ENCODE measurements at regions not wholly inside any gene's neighbourhood (a gene's known extent, or its start where the extent isn't known, plus 50 kb on each side); places are given as distances from the start of the nearest gene placed in this dataset.

DNA sequence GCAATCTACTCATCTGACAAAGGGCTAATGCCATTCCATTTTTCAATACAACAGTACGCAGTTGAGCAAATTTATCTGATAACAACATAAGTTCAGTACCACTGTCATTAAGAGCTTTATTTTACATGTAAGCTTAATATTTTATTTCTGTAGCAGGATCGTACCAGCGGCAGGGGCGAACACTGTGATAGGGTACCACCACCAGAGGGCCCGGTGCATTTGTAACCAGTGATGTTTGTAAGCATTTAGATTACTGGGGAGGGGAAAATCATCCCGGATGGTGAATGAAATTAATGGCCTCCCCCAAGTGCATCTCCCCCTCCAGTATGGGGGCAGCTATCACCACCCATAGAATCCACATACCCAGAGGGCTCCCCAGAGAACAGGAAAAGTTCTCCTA is 179.0 kb downstream of the ADGRA3 start:
- ATAC-seq: no peak
- intact Hi-C loops (cut with DNase I): no loop called here

GRCh38 chr4:22334155-22334554 is 181.7 kb downstream of the ADGRA3 start:
- no peak for ATAC-seq
- DNase-seq: no peak
- intact Hi-C loops (cut with DNase I): no loop called here

More for the DNA sequence above, 179.0 kb downstream of the ADGRA3 start:
- no peak for DNase-seq

DNA sequence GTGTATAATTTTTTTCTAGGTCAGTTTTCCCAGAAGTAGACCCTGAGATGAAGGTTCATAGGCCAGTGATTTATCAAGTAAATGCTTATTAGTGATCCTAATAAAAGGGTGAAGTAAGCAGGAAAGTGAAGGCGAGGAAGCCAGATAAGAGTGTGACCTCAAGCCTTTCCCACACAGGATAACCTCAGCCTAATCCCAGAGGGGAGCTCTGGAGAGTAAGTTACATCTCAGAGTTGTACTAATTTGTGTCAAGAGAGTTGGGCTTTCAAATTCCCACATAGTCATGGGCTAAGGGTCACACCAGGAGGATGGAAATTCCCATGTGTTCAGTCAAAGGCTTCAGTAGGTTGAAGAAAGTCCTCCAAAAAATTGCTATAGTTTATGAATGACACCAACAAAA is 191.4 kb downstream of the ADGRA3 start:
- DNase-seq (no peak), ATAC-seq (no peak)
- intact Hi-C loops (cut with DNase I): no loop called here

GRCh38 chr4:22323691-22324090 is 192.2 kb downstream of the ADGRA3 start:
- intact Hi-C loops (cut with DNase I): no loop called here
- no peak for DNase-seq
- ATAC-seq: no peak

GRCh38 chr4:22322996-22323395 is 192.9 kb downstream of the ADGRA3 start:
- DNase-seq (no peak), ATAC-seq (no peak)
- intact Hi-C loops (cut with DNase I): no loop called here

GRCh38 chr4:22315628-22316027 is 200.2 kb downstream of the ADGRA3 start:
- intact Hi-C loops (cut with DNase I): no loop called here
- no peak for ATAC-seq

DNA sequence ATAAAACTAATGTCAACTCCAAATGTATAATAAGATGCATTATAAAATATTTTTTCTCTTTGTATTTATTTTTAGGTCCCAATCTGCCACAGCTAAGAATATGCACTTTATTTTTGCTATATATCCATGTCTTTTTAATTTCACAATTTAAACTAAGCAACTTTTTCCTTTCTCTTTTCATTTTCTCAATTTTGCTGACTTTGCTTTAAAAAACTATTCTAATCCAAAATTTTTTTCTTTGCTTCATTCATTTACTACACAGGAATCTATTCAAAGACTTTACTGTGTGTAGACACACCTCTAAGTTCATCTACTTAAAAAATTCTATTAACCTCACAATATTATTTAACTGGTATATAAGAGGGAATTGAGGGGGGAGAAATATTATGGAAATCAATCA is 201.9 kb downstream of the ADGRA3 start:
- intact Hi-C loops (cut with DNase I): no loop called here

More at GRCh38 chr4:22315628-22316027, 200.2 kb downstream of the ADGRA3 start:
- DNase-seq: no peak

GRCh38 chr4:22312113-22312512 is 203.8 kb downstream of the ADGRA3 start:
- ATAC-seq (no peak), DNase-seq (no peak)
- intact Hi-C loops (cut with DNase I): no loop called here

More for the DNA sequence above, 201.9 kb downstream of the ADGRA3 start:
- ATAC-seq (no peak), DNase-seq (no peak)

- intact Hi-C loops (cut with DNase I): no loop called here
- ATAC-seq (no peak), DNase-seq (no peak)
Measured at GRCh38 chr4:22301253-22301652, 214.6 kb downstream of the ADGRA3 start.

DNA sequence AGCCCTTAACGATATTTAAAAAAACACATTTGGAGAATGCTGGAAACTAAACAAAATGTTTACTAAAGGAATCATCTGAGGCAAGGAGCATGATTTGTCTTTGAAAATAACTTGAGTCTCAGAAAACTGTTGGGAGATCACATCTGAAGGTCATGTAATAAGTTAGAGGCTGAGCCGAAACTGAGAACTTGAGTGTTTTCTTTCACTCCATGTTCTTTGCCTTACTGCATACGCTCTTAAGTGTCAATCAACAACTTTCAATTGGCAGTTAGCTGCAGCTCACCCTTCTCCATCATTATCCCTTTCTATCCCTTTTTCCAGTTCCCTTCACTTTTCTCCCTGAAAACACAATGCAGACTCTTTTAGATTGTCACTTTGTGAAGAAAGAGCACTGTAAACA is 216.2 kb downstream of the ADGRA3 start:
- ATAC-seq (no peak), DNase-seq (no peak)
- intact Hi-C loops (cut with DNase I): no loop called here

GRCh38 chr4:22287631-22288030 is 228.2 kb downstream of the ADGRA3 start:
- DNase-seq (no peak), ATAC-seq (no peak)
- intact Hi-C loops (cut with DNase I): no loop called here

GRCh38 chr4:22268350-22269025 is 247.4 kb downstream of the ADGRA3 start:
- no peak for ATAC-seq
- intact Hi-C loops (cut with DNase I): no loop called here

GRCh38 chr4:22264261-22264660 is 251.6 kb downstream of the ADGRA3 start:
- intact Hi-C loops (cut with DNase I): no loop called here
- ATAC-seq: no peak
- DNase-seq: no peak

More at GRCh38 chr4:22268350-22269025, 247.4 kb downstream of the ADGRA3 start:
- DNase-seq: no peak

GRCh38 chr4:22253431-22253830 is 262.4 kb downstream of the ADGRA3 start:
- no peak for ATAC-seq
- DNase-seq: no peak
- intact Hi-C loops (cut with DNase I): no loop called here

DNA sequence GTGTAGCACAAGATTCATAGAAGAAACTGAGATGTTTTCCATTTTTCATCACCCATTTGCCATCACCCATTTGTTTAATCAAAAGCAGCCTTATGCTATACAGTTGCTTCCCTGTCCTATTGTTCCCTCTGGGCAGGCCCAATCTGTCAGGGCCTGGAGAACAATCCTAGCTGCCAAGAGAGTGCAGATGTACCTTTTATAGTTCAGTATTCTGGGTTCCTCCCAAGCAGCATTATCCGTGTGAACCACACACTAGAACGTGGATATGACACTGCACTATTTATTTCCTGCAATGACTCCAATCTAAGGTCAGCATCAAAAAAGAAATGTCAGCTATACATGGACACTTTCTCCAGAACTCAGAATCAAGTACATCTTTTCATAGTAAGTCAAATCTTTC is 269.0 kb downstream of the ADGRA3 start:
- intact Hi-C loops (cut with DNase I): no loop called here
- ATAC-seq (no peak), DNase-seq (no peak)

- DNase-seq (no peak), ATAC-seq (no peak)
- intact Hi-C loops (cut with DNase I): no loop called here
Measured at GRCh38 chr4:22245294-22245693, 270.6 kb downstream of the ADGRA3 start.

DNA sequence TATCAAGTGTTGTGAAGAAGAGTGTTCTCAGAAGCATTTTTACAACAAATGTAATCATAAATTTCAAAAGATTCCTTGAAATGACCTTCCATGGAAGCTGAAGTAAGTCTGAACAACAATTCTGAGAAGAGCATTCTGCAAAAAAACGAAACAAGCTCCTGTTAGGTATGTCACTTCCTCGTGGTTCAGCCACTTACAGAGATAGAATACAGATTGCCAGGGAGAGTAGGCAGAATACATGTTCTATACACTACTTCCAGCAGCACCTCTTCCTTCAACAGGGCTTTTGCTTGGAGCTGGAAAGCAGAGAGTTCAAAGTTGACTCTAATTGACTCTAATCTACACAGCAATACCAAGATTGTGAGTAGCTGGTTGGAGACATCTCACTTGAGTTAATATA is 274.5 kb downstream of the ADGRA3 start:
- DNase-seq (no peak), ATAC-seq (no peak)
- intact Hi-C loops (cut with DNase I): no loop called here

DNA sequence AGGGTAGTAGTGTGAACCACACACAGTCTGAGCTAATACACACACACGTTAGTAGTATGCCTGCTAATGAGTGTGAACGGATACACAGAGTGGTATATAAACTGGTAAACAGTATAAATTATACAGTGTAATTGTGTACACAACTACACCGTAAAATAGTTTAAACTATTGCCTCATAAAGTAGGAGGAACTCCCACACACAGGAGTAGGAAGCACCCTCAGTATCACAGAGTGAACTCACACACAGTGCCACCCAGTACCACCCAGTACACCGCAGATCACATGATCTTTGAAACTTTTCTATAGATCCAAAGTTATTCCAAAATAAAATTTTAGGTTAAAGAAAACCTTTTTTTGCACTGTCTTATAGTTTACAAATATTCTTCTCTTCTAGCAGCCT is 275.1 kb downstream of the ADGRA3 start:
- ATAC-seq (no peak), DNase-seq (no peak)
- intact Hi-C loops (cut with DNase I): no loop called here

GRCh38 chr4:22238742-22239141 is 277.1 kb downstream of the ADGRA3 start:
- intact Hi-C loops (cut with DNase I): no loop called here
- ATAC-seq: no peak
- no peak for DNase-seq

GRCh38 chr4:22237846-22238494 is 277.9 kb downstream of the ADGRA3 start:
- no peak for DNase-seq
- ATAC-seq: no peak
- intact Hi-C loops (cut with DNase I): no loop called here

DNA sequence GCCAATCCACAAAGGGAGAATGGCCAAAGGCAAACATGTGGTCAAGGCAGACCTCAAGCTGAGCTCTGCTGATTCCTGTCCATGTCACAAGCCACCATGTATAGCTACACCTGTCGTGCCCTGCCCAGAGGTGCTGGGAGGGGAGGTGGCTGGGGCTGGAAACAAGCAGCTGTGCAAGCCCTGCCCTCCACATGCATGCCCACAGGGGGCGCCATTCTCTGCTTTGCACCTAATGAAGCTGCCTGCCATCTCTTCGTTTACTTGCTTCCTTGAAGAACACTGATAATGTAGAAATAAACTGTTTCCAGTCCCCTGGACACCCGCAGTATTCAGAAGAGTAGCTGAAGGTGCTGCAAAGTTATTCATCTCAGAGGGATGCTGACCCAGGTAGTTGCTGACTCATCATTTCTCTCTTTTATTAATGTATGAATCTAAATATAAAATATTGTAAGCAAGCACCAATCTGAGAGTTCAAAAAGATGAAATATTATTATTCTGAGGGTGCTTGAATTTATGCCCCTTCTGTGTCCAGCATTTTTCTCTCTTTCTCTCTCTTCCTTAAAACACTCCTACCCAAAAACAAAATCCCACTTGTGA is 278.6 kb downstream of the ADGRA3 start:
- ATAC-seq: no peak
- DNase-seq: peak; percentile 18
- intact Hi-C loops (cut with DNase I): no loop called here
